GM12878 (cell line): ENCODE measurements at regions not wholly inside any gene's neighbourhood (a gene's known extent, or its start where the extent isn't known, plus 50 kb on each side); places are given as distances from the start of the nearest gene placed in this dataset.

Experiments used
- ATAC-seq: fragments of 200-7000 bp; cut with Tn5 transposase; 3 replicates; pipeline ENCODE4 v1.9.1; 2020; ENCODE audit warnings: mild to moderate bottlenecking, moderate library complexity
- BruUV-seq: library from RNA; stranded (reverse); fragments of 400-500 nt; replicated peaks from 2 replicates; lab custom pipeline; 2021; lab: Mats Ljungman, UMichigan
- CTCF ChIA-PET: fragments of 300-600 bp; sonication (Branson Sonifier 250); formaldehyde crosslinking; extraction: SDS; loops from one replicate; lab custom pipeline; 2021; ENCODE audit warnings: inconsistent platforms; lab: Yijun Ruan, JAX
- POLR2A ChIA-PET: fragments of 350-600 bp; formaldehyde crosslinking; extraction: SDS; loops from one replicate; lab custom pipeline; 2021; ENCODE audit warnings: inconsistent platforms; lab: Charles Lee
- RAD21 ChIA-PET: fragments of 300-600 bp; sonication (Branson Sonifier 250); formaldehyde crosslinking; loops from one replicate; lab custom pipeline; 2023; ENCODE audit warnings: antibody characterized with exemption; ENCODE audit not compliant: unreplicated experiment; lab: Charles Lee
- SMC1A ChIA-PET: fragments of 300-600 bp; sonication (Branson Sonifier 250); formaldehyde crosslinking; loops from one replicate; lab custom pipeline; 2023; ENCODE audit not compliant: unreplicated experiment, uncharacterized antibody; lab: Charles Lee
- DNase-seq: peaks from one replicate; pipeline ENCODE4 v3.0.0-alpha.2; 2011; ENCODE audit warnings: low read depth, low spot score
- FAIRE-seq: peaks from 3 replicates; lab custom pipeline; 2011; peaks lifted over from hg19 to GRCh38; lab: Jason Lieb, UNC
- H2AFZ ChIP-seq: 2 replicates; pipeline ENCODE4 v1.6.0; 2011; ENCODE audit warnings: low read depth, low read length, control low read depth; ENCODE audit not compliant: control insufficient read depth
- H3K27ac ChIP-seq: 2 replicates; pipeline ENCODE4 v1.5.1; 2011; ENCODE audit warnings: control low read depth; ENCODE audit not compliant: control insufficient read depth, insufficient read depth
- H3K27me3 ChIP-seq, 2 experiments: replicated peaks in 1 of 2; 2 replicates each; pipeline versions ENCODE4 v1.6.0 to v1.6.1; 2011; ENCODE audit warnings: low read length in 1 of 2; ENCODE audit not compliant: control insufficient read depth in 2 of 2, insufficient read depth in 2 of 2
- H3K36me3 ChIP-seq, 2 experiments: 2 replicates each; pipeline ENCODE4 v1.5.1; 2011; ENCODE audit warnings: low read length in 1 of 2; ENCODE audit not compliant: control insufficient read depth in 2 of 2, insufficient read depth in 2 of 2
- H3K4me1 ChIP-seq: 2 replicates; pipeline ENCODE4 v1.6.1; 2011; ENCODE audit warnings: mild to moderate bottlenecking, low read length, moderate library complexity, mixed read lengths; ENCODE audit not compliant: control insufficient read depth, insufficient read depth
- H3K4me2 ChIP-seq: 2 replicates; pipeline ENCODE4 v1.6.0; 2011; ENCODE audit warnings: control low read depth; ENCODE audit not compliant: control insufficient read depth, insufficient read depth
- H3K4me3 ChIP-seq: fragments of 200-600 bp; sonication (generic); 2 replicates; pipeline ENCODE4 v1.5.1; 2016
- H3K79me2 ChIP-seq: 2 replicates; pipeline ENCODE4 v1.6.0; 2011; ENCODE audit warnings: low read length; ENCODE audit not compliant: control insufficient read depth, insufficient read depth
- H3K9ac ChIP-seq: 2 replicates; pipeline ENCODE4 v1.8.0; 2011; ENCODE audit warnings: low read length, control low read depth, mixed read lengths; ENCODE audit not compliant: control insufficient read depth, insufficient read depth
- H3K9me3 ChIP-seq: replicated peaks from 3 replicates; pipeline ENCODE4 v1.5.1; 2011; ENCODE audit warnings: mild to moderate bottlenecking, low read length; ENCODE audit not compliant: control insufficient read depth, insufficient read depth
- H4K20me1 ChIP-seq: 2 replicates; pipeline ENCODE4 v1.6.0; 2011; ENCODE audit not compliant: control insufficient read depth, insufficient read depth
- CUX1 ChIP-seq: IDR thresholded peaks from 2 replicates; pipeline ENCODE4 v1.6.1; 2012; ENCODE audit warnings: improper control_type of control experiment, low read depth, low read length; ENCODE audit not compliant: insufficient replicate concordance
- ELK1 ChIP-seq: IDR thresholded peaks from 2 replicates; pipeline ENCODE4 v1.6.1; 2012; ENCODE audit warnings: low read depth, low read length, improper control_type of control experiment
- HDAC6 ChIP-seq: fragments of 200-600 bp; sonication (generic); IDR thresholded peaks from one replicate; pipeline ENCODE4 v1.8.0; 2017; ENCODE audit warnings: antibody characterized with exemption; ENCODE audit not compliant: unreplicated experiment
- HDGF ChIP-seq: fragments of 450-650 bp; IDR thresholded peaks from 2 replicates; pipeline ENCODE4 v1.6.1; 2016; ENCODE audit warnings: antibody characterized with exemption
- NFYB ChIP-seq: IDR thresholded peaks from 2 replicates; pipeline ENCODE4 v1.6.1; 2011; ENCODE audit warnings: low read depth, mild to moderate bottlenecking, low read length, improper control_type of control experiment, moderate library complexity; ENCODE audit not compliant: insufficient read depth
- PKNOX1 ChIP-seq: fragments of 450-650 bp; IDR thresholded peaks from 2 replicates; pipeline ENCODE4 v1.6.1; 2016; ENCODE audit warnings: mild to moderate bottlenecking
- RBBP5 ChIP-seq: fragments of 200-600 bp; sonication (generic); conservative IDR thresholded peaks from 2 replicates; pipeline ENCODE4 v1.6.1; 2016
- SMAD5 ChIP-seq: IDR thresholded peaks from 2 replicates; pipeline ENCODE4 v1.6.1; 2016; ENCODE audit warnings: antibody characterized with exemption, low read depth
- TCF12 ChIP-seq: IDR thresholded peaks from 2 replicates; pipeline ENCODE4 v1.6.1; 2011; ENCODE audit warnings: low read depth, mild to moderate bottlenecking, low read length
- TCF7 ChIP-seq: IDR thresholded peaks from 2 replicates; pipeline ENCODE4 v1.6.1; 2014; ENCODE audit warnings: antibody characterized with exemption, borderline replicate concordance
- USF2 ChIP-seq: IDR thresholded peaks from 2 replicates; pipeline ENCODE4 v1.6.1; 2011; ENCODE audit warnings: low read depth, low read length, improper control_type of control experiment, borderline replicate concordance
- ZNF687 ChIP-seq: fragments of 450-650 bp; IDR thresholded peaks from 2 replicates; pipeline ENCODE4 v1.6.1; 2017; ENCODE audit warnings: mild to moderate bottlenecking, moderate library complexity
- WGBS: methylation state at CpG from one replicate; pipeline ENCODE4 v1.1.6; 2016; ENCODE audit warnings: low lambda C conversion rate; ENCODE audit not compliant: insufficient replicate concordance, insufficient coverage; ENCODE audit errors: missing lambda C conversion rate; 5-methylcytosine and 5-hydroxymethylcytosine counted together
- in situ Hi-C: fragments of 300-500 bp; cut with MboI; formaldehyde crosslinking; loops from 9 replicates; pipeline ENCODE4 v1.14.3; 2018; ENCODE audit warnings: mixed read lengths
- intact Hi-C: fragments of 100-400 bp; cut with micrococcal nuclease; formaldehyde crosslinking; loops from one replicate; pipeline ENCODE4 v1.14.2; 2022; ENCODE audit not compliant: unreplicated experiment

- ChIA-PET POLR2A (no interaction called here), RAD21 (no interaction called here), CTCF (interaction anchor here (0.6 to 1.7 kb wide), 6 partner anchors 10 to 548 kb away, joined by 3 to 7 read pairs (median 4); no protein-coding TSS in a partner anchor), SMC1A (interaction anchor here (0.7 to 1.9 kb wide), 7 partner anchors 10 to 85 kb away, joined by 3 to 8 read pairs (median 4); no protein-coding TSS in a partner anchor)
- Histone ChIP-seq H3K4me2 (no peak overlapping the region), H3K27me3 (no peaks in the 10 kb centered on the region), H3K79me2 (no peaks in the 10 kb centered on the region), H4K20me1 (no peaks in the 10 kb centered on the region), H2AFZ (no peak overlapping the region), H3K27ac (no peak overlapping the region), H3K4me1 (no peaks in the 10 kb centered on the region), H3K4me3 (no peak overlapping the region), H3K9ac (no peak overlapping the region), H3K9me3 (no peaks in the 10 kb centered on the region), H3K36me3 (no peaks in the 10 kb centered on the region)
- ATAC-seq (no peak), FAIRE-seq (no peak), DNase-seq (no peak)
- intact Hi-C loops, result no loop called here
- in situ Hi-C loops, result no loop called here
- 26% methylated on average over 3 of the region's 3 CpGs for WGBS
- no TSS peak for BruUV-seq
- TF ChIP-seq NFYB (no peak), ELK1 (no peak), CUX1 (no peak), PKNOX1 (no peak), ZNF687 (no peak), HDGF (no peak), RBBP5 (no peak), USF2 (no peak), SMAD5 (no peak), TCF12 (no peak), HDAC6 (no peak), TCF7 (no peak)
These were observed 76.9 kb upstream of the NABP1 start for GRCh38 chr2:191601060-191601459.
